Upper lobe of right lung (tissue), 1 donor: ENCODE measurements at regions not wholly inside any gene's neighbourhood (a gene's known extent, or its start where the extent isn't known, plus 50 kb on each side); places are given as distances from the start of the nearest gene placed in this dataset.

Experiments
- ATAC-seq: fragments of 200-7000 bp; cut with Tn5 transposase; one replicate; pipeline ENCODE4 v1.9.1; 2020; ENCODE audit warnings: mild to moderate bottlenecking, moderate library complexity
- DNase-seq: peaks from one replicate; pipeline ENCODE4 v3.0.0-alpha.2; 2020
- H3K27ac ChIP-seq: fragments of 200-600 bp; one replicate; pipeline ENCODE4 v1.8.0; 2022
- H3K27me3 ChIP-seq: fragments of 200-600 bp; one replicate; pipeline ENCODE4 v1.8.0; 2022; ENCODE audit warnings: mild to moderate bottlenecking
- H3K36me3 ChIP-seq: fragments of 200-600 bp; one replicate; pipeline ENCODE4 v1.8.0; 2022
- H3K4me1 ChIP-seq: fragments of 200-600 bp; one replicate; pipeline ENCODE4 v1.8.0; 2022
- H3K4me3 ChIP-seq: fragments of 200-600 bp; one replicate; pipeline ENCODE4 v1.8.0; 2022; ENCODE audit warnings: mild to moderate bottlenecking
- H3K9me3 ChIP-seq: fragments of 200-600 bp; one replicate; pipeline ENCODE4 v1.8.0; 2022
- CTCF ChIP-seq: fragments of 200-600 bp; IDR thresholded peaks from one replicate; pipeline ENCODE4 v1.8.0; 2022; ENCODE audit warnings: antibody characterized with exemption
- intact Hi-C: fragments of 100-400 bp; cut with DNase I; formaldehyde crosslinking; loops from one replicate; pipeline ENCODE4 v1.11.0; 2022
- donor health status: DM: no; HTN: yes; CAD: no; lungs with severe emphysema.

- Histone ChIP-seq H3K27me3 (no peaks in the 10 kb centered on the region), H3K36me3 (no peaks in the 10 kb centered on the region), H3K4me1 (no peaks in the 10 kb centered on the region), H3K9me3 (no peaks in the 10 kb centered on the region), H3K27ac (no peak overlapping the region), H3K4me3 (no peak overlapping the region)
- intact Hi-C loops: no loop called here
- DNase-seq (no peak), ATAC-seq (no peak)
- no peak for TF ChIP-seq CTCF
Observed at GRCh38 chr6:126437205-126437604, 97.3 kb downstream of the CENPW start.

- H3K4me3 ChIP-seq: no peak overlapping the region
- TF ChIP-seq CTCF: no peak
- no peaks in the 10 kb centered on the region for H3K9me3 ChIP-seq
- ATAC-seq (no peak), DNase-seq (no peak)
- H3K27ac ChIP-seq: no peak overlapping the region
- H3K36me3 ChIP-seq: no peaks in the 10 kb centered on the region
- H3K27me3 ChIP-seq: no peaks in the 10 kb centered on the region
- intact Hi-C loops: no loop called here
- no peaks in the 10 kb centered on the region for H3K4me1 ChIP-seq
Observed at GRCh38 chr6:126439040-126439439, 99.1 kb downstream of the CENPW start.

GRCh38 chr6:126440923-126441322 lies 101.0 kb downstream of the CENPW start:
- DNase-seq (no peak), ATAC-seq (no peak)
- no peaks in the 10 kb centered on the region for H3K36me3 ChIP-seq
- no peaks in the 10 kb centered on the region for H3K27me3 ChIP-seq
- intact Hi-C loops: no loop called here
- H3K9me3 ChIP-seq: no peaks in the 10 kb centered on the region
- no peak overlapping the region for H3K4me3 ChIP-seq
- H3K4me1 ChIP-seq: no peaks in the 10 kb centered on the region
- no peak for TF ChIP-seq CTCF
- no peak overlapping the region for H3K27ac ChIP-seq

- H3K4me1 ChIP-seq: no peaks in the 10 kb centered on the region
- DNase-seq (no peak), ATAC-seq (no peak)
- intact Hi-C loops: no loop called here
- H3K4me3 ChIP-seq: no peak overlapping the region
- H3K9me3 ChIP-seq: no peaks in the 10 kb centered on the region
- H3K27me3 ChIP-seq: no peaks in the 10 kb centered on the region
- TF ChIP-seq CTCF: no peak
- no peak overlapping the region for H3K27ac ChIP-seq
- H3K36me3 ChIP-seq: no peaks in the 10 kb centered on the region
Observed at GRCh38 chr6:126444659-126445273, 104.9 kb downstream of the CENPW start.

- intact Hi-C loops: no loop called here
- no peaks in the 10 kb centered on the region for H3K9me3 ChIP-seq
- no peaks in the 10 kb centered on the region for H3K27me3 ChIP-seq
- no peak overlapping the region for H3K27ac ChIP-seq
- no peak for TF ChIP-seq CTCF
- no peaks in the 10 kb centered on the region for H3K4me1 ChIP-seq
- ATAC-seq (no peak), DNase-seq (no peak)
- H3K36me3 ChIP-seq: no peaks in the 10 kb centered on the region
- H3K4me3 ChIP-seq: no peak overlapping the region
Observed at GRCh38 chr6:126446248-126446647, 106.3 kb downstream of the CENPW start.

GRCh38 chr6:126447367-126447766 lies 107.5 kb downstream of the CENPW start:
- Histone ChIP-seq H3K27ac (no peak overlapping the region), H3K27me3 (no peaks in the 10 kb centered on the region), H3K4me1 (no peaks in the 10 kb centered on the region), H3K9me3 (no peaks in the 10 kb centered on the region), H3K4me3 (no peak overlapping the region), H3K36me3 (no peaks in the 10 kb centered on the region)
- TF ChIP-seq CTCF: no peak
- intact Hi-C loops: no loop called here
- no peak for ATAC-seq
- DNase-seq: no peak
